ENCODE measurements at regions not wholly inside any gene's neighbourhood (a gene's known extent, or its start where the extent isn't known, plus 50 kb on each side); places are given as distances from the start of the nearest gene placed in this dataset.

DNA sequence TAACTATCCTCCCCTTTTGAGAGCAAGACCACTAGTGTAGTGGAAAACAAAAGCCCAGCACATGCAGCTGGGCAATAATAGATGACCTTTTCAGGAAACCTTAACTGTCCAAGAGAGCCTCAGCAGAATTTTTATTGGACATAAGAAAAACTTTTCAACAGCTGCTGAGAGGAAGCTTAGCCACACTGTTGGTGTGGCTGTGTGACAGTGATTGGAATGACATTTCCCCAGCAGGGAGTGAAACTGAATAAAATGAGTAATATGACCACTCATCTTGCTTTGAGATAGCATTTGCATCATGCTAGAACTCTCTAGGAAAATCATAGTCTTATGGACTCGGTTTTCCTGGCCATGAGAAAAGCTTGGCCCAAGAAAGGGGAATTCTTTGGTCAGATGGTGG lies 687.8 kb downstream of the SLCO4C1 start:
- no peaks in the 10 kb centered on the region for H3K36me3 ChIP-seq (ENCODE audit: control insufficient read depth, insufficient read depth, low read length)
- H3K79me2 ChIP-seq (ENCODE audit: control insufficient read depth, insufficient read depth, low read length): no peaks in the 10 kb centered on the region
- no peak overlapping the region for H3K23ac ChIP-seq (ENCODE audit: low read length)
- no peak overlapping the region for H3K4me3 ChIP-seq (ENCODE audit: low read length)
- no peak for DNase-seq
- no peak overlapping the region for H2AK5ac ChIP-seq (ENCODE audit: low read length)
- no peak overlapping the region for H3K27ac ChIP-seq (ENCODE audit: low read depth, low read length)
- no peak overlapping the region for H3K4me2 ChIP-seq (ENCODE audit: low read length)
- no CpG with 5 or more reads among the region's 1 CpG for WGBS (ENCODE audit: extremely low coverage, insufficient coverage, low lambda C conversion rate)
- no peak overlapping the region for H3K9ac ChIP-seq (ENCODE audit: low read length)
- no peak overlapping the region for H3K4ac ChIP-seq (ENCODE audit: low read depth, low read length)
- H3K4me1 ChIP-seq (ENCODE audit: control insufficient read depth, low read depth, low read length): no peaks in the 10 kb centered on the region
- no peak overlapping the region for H4K5ac ChIP-seq (ENCODE audit: low read length)
- H4K8ac ChIP-seq (ENCODE audit: low read depth, low read length): no peak overlapping the region
- no peaks in the 10 kb centered on the region for H3K79me1 ChIP-seq (ENCODE audit: low read length)
- no peak overlapping the region for H3K18ac ChIP-seq (ENCODE audit: low read length)
- no peak overlapping the region for H2BK120ac ChIP-seq (ENCODE audit: low read depth, low read length)
- no peaks in the 10 kb centered on the region for H3K27me3 ChIP-seq (ENCODE audit: insufficient read depth, low read length, poor library complexity)
- H2BK5ac ChIP-seq (ENCODE audit: low read length): no peak overlapping the region
- no peak overlapping the region for H3K56ac ChIP-seq (ENCODE audit: low read length)
- no peak overlapping the region for H2BK15ac ChIP-seq (replicated peaks; ENCODE audit: low read depth)

DNA sequence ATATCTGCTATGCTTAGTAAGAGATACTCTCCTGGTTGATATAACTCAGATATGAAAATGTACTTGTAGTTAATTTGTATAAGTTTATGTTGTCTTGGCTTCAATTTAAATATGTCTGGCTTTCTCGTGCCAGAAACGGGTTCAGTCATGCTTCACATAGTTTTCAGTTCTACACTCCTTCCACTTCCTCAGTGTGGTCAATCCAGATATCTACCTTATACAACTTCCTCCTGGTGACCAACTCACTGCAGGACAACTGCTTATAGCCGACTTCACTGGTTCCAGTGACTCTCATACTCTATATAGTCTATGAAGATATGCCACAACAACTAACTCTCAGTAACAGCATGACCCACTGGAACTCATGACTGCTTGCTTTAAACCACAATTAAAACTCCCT lies 690.4 kb downstream of the SLCO4C1 start:
- H3K36me3 ChIP-seq (ENCODE audit: control insufficient read depth, insufficient read depth, low read length): no peaks in the 10 kb centered on the region
- H2BK120ac ChIP-seq (ENCODE audit: low read depth, low read length): no peak overlapping the region
- H3K4me1 ChIP-seq (ENCODE audit: control insufficient read depth, low read depth, low read length): no peaks in the 10 kb centered on the region
- no peak for DNase-seq
- H3K79me1 ChIP-seq (ENCODE audit: low read length): no peaks in the 10 kb centered on the region
- H3K9ac ChIP-seq (ENCODE audit: low read length): no peak overlapping the region
- no peak overlapping the region for H3K18ac ChIP-seq (ENCODE audit: low read length)
- no peak overlapping the region for H2BK15ac ChIP-seq (replicated peaks; ENCODE audit: low read depth)
- H3K27ac ChIP-seq (ENCODE audit: low read depth, low read length): no peak overlapping the region
- WGBS (ENCODE audit: extremely low coverage, insufficient coverage, low lambda C conversion rate): no CpG with 5 or more reads among the region's 3 CpGs
- no peak overlapping the region for H2BK5ac ChIP-seq (ENCODE audit: low read length)
- no peak overlapping the region for H4K5ac ChIP-seq (ENCODE audit: low read length)
- H4K8ac ChIP-seq (ENCODE audit: low read depth, low read length): no peak overlapping the region
- no peak overlapping the region for H3K4me3 ChIP-seq (ENCODE audit: low read length)
- H3K23ac ChIP-seq (ENCODE audit: low read length): no peak overlapping the region
- H3K79me2 ChIP-seq (ENCODE audit: control insufficient read depth, insufficient read depth, low read length): no peaks in the 10 kb centered on the region
- no peak overlapping the region for H3K56ac ChIP-seq (ENCODE audit: low read length)
- no peak overlapping the region for H2AK5ac ChIP-seq (ENCODE audit: low read length)
- H3K4me2 ChIP-seq (ENCODE audit: low read length): no peak overlapping the region
- no peaks in the 10 kb centered on the region for H3K27me3 ChIP-seq (ENCODE audit: insufficient read depth, low read length, poor library complexity)
- no peak overlapping the region for H3K4ac ChIP-seq (ENCODE audit: low read depth, low read length)

DNA sequence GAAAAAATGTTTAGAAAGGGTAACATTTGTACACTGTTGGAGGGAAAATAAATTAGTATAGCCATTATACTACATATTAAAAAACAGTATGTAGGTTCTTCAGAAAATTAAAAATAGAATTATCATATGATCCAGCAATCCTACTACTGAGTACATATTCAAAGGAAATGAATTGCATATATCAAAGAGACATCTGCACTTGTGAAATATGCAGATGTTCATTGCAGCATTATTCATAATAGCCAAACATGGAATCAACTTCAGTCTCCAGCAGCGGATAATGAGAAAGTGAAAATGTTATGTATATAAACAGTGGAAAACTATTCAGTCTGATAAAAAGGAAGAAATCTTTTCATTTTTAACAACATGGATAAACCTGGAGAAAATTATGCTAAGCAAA lies 695.5 kb downstream of the SLCO4C1 start:
- H3K27me3 ChIP-seq (ENCODE audit: insufficient read depth, low read length, poor library complexity): no peaks in the 10 kb centered on the region
- no peaks in the 10 kb centered on the region for H3K36me3 ChIP-seq (ENCODE audit: control insufficient read depth, insufficient read depth, low read length)
- no peaks in the 10 kb centered on the region for H3K4me1 ChIP-seq (ENCODE audit: control insufficient read depth, low read depth, low read length)
- no peaks in the 10 kb centered on the region for H3K79me1 ChIP-seq (ENCODE audit: low read length)
- no peak overlapping the region for H4K8ac ChIP-seq (ENCODE audit: low read depth, low read length)
- no peak overlapping the region for H3K18ac ChIP-seq (ENCODE audit: low read length)
- no peak overlapping the region for H3K4me2 ChIP-seq (ENCODE audit: low read length)
- H3K4ac ChIP-seq (ENCODE audit: low read depth, low read length): no peak overlapping the region
- H3K23ac ChIP-seq (ENCODE audit: low read length): no peak overlapping the region
- H3K4me3 ChIP-seq (ENCODE audit: low read length): no peak overlapping the region
- no peak overlapping the region for H2BK5ac ChIP-seq (ENCODE audit: low read length)
- no CpG with 5 or more reads among the region's 1 CpG for WGBS (ENCODE audit: extremely low coverage, insufficient coverage, low lambda C conversion rate)
- H4K5ac ChIP-seq (ENCODE audit: low read length): no peak overlapping the region
- no peak overlapping the region for H2BK15ac ChIP-seq (replicated peaks; ENCODE audit: low read depth)
- DNase-seq: no peak
- no peak overlapping the region for H3K56ac ChIP-seq (ENCODE audit: low read length)
- H3K79me2 ChIP-seq (ENCODE audit: control insufficient read depth, insufficient read depth, low read length): no peaks in the 10 kb centered on the region
- H3K27ac ChIP-seq (ENCODE audit: low read depth, low read length): no peak overlapping the region
- H2BK120ac ChIP-seq (ENCODE audit: low read depth, low read length): no peak overlapping the region
- H2AK5ac ChIP-seq (ENCODE audit: low read length): no peak overlapping the region
- no peak overlapping the region for H3K9ac ChIP-seq (ENCODE audit: low read length)

DNA sequence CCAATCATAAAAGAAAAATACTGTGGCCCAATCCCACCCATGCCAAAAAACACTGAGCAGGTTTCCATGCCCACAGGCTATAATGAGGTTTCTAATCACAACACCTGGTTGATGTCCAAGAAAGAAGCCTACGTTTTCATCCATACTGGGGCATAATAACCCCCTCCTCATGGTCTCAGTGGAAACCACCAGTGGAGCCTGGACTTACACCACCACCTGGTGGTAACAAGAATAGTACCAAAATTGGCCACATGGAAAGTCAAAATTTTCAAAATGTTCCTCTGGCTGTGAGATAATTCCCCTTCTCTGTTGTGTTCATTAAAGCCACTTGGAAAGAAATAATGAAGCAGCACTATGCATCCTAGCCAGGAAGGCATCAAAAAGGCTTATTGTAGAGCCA lies 687.3 kb upstream of the ST8SIA4 start:
- Histone ChIP-seq H2BK5ac (ENCODE audit: low read length) (no peak overlapping the region), H3K27me3 (ENCODE audit: insufficient read depth, low read length, poor library complexity) (no peaks in the 10 kb centered on the region), H3K4me3 (ENCODE audit: low read length) (no peak overlapping the region), H3K4ac (ENCODE audit: low read depth, low read length) (no peak overlapping the region), H3K23ac (ENCODE audit: low read length) (no peak overlapping the region), H4K5ac (ENCODE audit: low read length) (no peak overlapping the region), H3K4me1 (ENCODE audit: control insufficient read depth, low read depth, low read length) (no peaks in the 10 kb centered on the region), H2BK15ac (replicated peaks; ENCODE audit: low read depth) (no peak overlapping the region), H3K36me3 (ENCODE audit: control insufficient read depth, insufficient read depth, low read length) (no peaks in the 10 kb centered on the region), H3K79me1 (ENCODE audit: low read length) (no peaks in the 10 kb centered on the region), H3K18ac (ENCODE audit: low read length) (no peak overlapping the region), H3K56ac (ENCODE audit: low read length) (no peak overlapping the region), H3K4me2 (ENCODE audit: low read length) (no peak overlapping the region), H3K79me2 (ENCODE audit: control insufficient read depth, insufficient read depth, low read length) (no peaks in the 10 kb centered on the region), H2BK120ac (ENCODE audit: low read depth, low read length) (no peak overlapping the region), H3K9ac (ENCODE audit: low read length) (no peak overlapping the region), H4K8ac (ENCODE audit: low read depth, low read length) (peak overlapping the region; percentile 76), H3K27ac (ENCODE audit: low read depth, low read length) (no peak overlapping the region), H2AK5ac (ENCODE audit: low read length) (no peak overlapping the region)
- no CpG with 5 or more reads among the region's 1 CpG for WGBS (ENCODE audit: extremely low coverage, insufficient coverage, low lambda C conversion rate)
- DNase-seq: peak; percentile 45

DNA sequence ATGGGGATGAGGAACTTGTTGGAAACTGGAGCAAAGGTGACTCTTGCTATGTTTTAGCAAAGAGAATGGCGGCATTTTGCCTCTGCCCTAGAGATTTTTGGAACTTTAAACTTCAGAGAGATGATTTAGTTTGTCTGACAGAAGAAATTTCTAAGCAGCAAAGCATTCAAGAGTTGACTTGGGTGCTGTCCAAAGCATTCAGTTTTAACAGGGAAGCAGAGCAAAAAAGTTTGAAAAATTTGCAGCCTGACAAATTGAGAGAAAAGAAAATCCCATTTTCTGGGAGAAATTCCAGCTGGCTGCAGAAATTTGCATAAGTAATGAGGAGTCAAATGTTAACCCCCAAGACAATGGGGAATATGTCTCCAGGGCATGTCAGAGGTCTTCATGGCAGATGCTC lies 682.3 kb upstream of the ST8SIA4 start:
- H3K23ac ChIP-seq (ENCODE audit: low read length): no peak overlapping the region
- H4K8ac ChIP-seq (ENCODE audit: low read depth, low read length): no peak overlapping the region
- H3K36me3 ChIP-seq (ENCODE audit: control insufficient read depth, insufficient read depth, low read length): no peaks in the 10 kb centered on the region
- H3K56ac ChIP-seq (ENCODE audit: low read length): no peak overlapping the region
- H3K27ac ChIP-seq (ENCODE audit: low read depth, low read length): no peak overlapping the region
- no peaks in the 10 kb centered on the region for H3K27me3 ChIP-seq (ENCODE audit: insufficient read depth, low read length, poor library complexity)
- no peak overlapping the region for H2AK5ac ChIP-seq (ENCODE audit: low read length)
- no peak for DNase-seq
- no peak overlapping the region for H3K18ac ChIP-seq (ENCODE audit: low read length)
- no peaks in the 10 kb centered on the region for H3K4me1 ChIP-seq (ENCODE audit: control insufficient read depth, low read depth, low read length)
- no peak overlapping the region for H4K5ac ChIP-seq (ENCODE audit: low read length)
- no peak overlapping the region for H2BK120ac ChIP-seq (ENCODE audit: low read depth, low read length)
- no peak overlapping the region for H3K4me3 ChIP-seq (ENCODE audit: low read length)
- H2BK5ac ChIP-seq (ENCODE audit: low read length): no peak overlapping the region
- no peaks in the 10 kb centered on the region for H3K79me2 ChIP-seq (ENCODE audit: control insufficient read depth, insufficient read depth, low read length)
- H3K79me1 ChIP-seq (ENCODE audit: low read length): no peaks in the 10 kb centered on the region
- no peak overlapping the region for H3K4ac ChIP-seq (ENCODE audit: low read depth, low read length)
- no CpG with 5 or more reads among the region's 1 CpG for WGBS (ENCODE audit: extremely low coverage, insufficient coverage, low lambda C conversion rate)
- H2BK15ac ChIP-seq (replicated peaks; ENCODE audit: low read depth): no peak overlapping the region
- no peak overlapping the region for H3K9ac ChIP-seq (ENCODE audit: low read length)
- no peak overlapping the region for H3K4me2 ChIP-seq (ENCODE audit: low read length)

DNA sequence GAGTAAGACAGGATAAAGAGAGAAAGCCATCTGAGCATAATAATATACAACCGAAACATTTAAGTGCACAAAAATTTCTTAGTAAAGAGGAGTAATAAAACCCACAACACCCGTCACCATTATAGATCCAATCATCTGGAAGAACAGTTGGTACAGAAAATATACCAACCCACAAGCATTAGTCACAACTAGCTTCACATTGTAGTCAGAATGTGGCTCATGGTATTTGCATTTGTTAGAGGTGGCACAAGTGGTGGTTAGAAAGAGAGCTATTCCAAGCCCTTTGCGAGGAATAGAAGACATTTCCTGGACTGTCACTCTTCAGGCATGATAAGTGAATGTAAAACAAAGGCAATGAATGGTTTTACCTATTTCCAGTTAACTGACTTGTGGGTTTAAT lies 677.5 kb upstream of the ST8SIA4 start:
- H2BK120ac ChIP-seq (ENCODE audit: low read depth, low read length): no peak overlapping the region
- no peak overlapping the region for H3K27ac ChIP-seq (ENCODE audit: low read depth, low read length)
- H2BK15ac ChIP-seq (replicated peaks; ENCODE audit: low read depth): no peak overlapping the region
- no peak overlapping the region for H2AK5ac ChIP-seq (ENCODE audit: low read length)
- no peak overlapping the region for H3K4ac ChIP-seq (ENCODE audit: low read depth, low read length)
- H3K36me3 ChIP-seq (ENCODE audit: control insufficient read depth, insufficient read depth, low read length): no peaks in the 10 kb centered on the region
- H3K27me3 ChIP-seq (ENCODE audit: insufficient read depth, low read length, poor library complexity): no peaks in the 10 kb centered on the region
- no peak overlapping the region for H3K4me3 ChIP-seq (ENCODE audit: low read length)
- no CpG with 5 or more reads among the region's 3 CpGs for WGBS (ENCODE audit: extremely low coverage, insufficient coverage, low lambda C conversion rate)
- H3K9ac ChIP-seq (ENCODE audit: low read length): no peak overlapping the region
- no peaks in the 10 kb centered on the region for H3K79me2 ChIP-seq (ENCODE audit: control insufficient read depth, insufficient read depth, low read length)
- H2BK5ac ChIP-seq (ENCODE audit: low read length): no peak overlapping the region
- no peak overlapping the region for H4K8ac ChIP-seq (ENCODE audit: low read depth, low read length)
- H3K18ac ChIP-seq (ENCODE audit: low read length): no peak overlapping the region
- no peak overlapping the region for H3K56ac ChIP-seq (ENCODE audit: low read length)
- no peaks in the 10 kb centered on the region for H3K79me1 ChIP-seq (ENCODE audit: low read length)
- H3K23ac ChIP-seq (ENCODE audit: low read length): no peak overlapping the region
- H3K4me2 ChIP-seq (ENCODE audit: low read length): no peak overlapping the region
- DNase-seq: no peak
- H4K5ac ChIP-seq (ENCODE audit: low read length): no peak overlapping the region
- no peaks in the 10 kb centered on the region for H3K4me1 ChIP-seq (ENCODE audit: control insufficient read depth, low read depth, low read length)

Measured in mesendoderm (in vitro differentiated cells).